ENCODE measurements at regions not wholly inside any gene's neighbourhood (a gene's known extent, or its start where the extent isn't known, plus 50 kb on each side); places are given as distances from the start of the nearest gene placed in this dataset.
A peak's percentile ranks its signal among the peaks of the same experiment; 100 is the strongest.

DNA sequence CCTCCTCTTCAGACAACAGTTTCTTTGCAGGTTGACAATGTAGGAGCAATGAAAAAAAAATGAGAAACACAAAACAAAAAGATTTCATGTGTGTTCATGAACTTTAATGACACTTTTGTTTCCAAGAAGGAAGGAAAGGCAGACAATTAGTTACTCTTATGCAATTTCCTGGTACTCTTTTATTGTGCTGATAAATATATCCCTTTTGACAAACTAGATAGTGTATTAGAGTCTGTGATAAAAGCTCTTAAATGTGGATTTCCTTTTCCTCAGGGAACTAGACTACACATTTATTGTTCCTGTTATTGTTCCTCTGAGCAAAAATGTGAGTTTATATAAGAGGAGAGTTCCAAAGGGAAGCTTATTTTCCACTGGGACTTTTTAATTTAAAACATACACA lies 188.7 kb upstream of the NRXN1 start:
- DNase-seq, result no peak
- in situ Hi-C loops (cut with HindIII; ENCODE audit: low pct_ligation_motif_present, low pct_unique_long_range_greater_than_20kb, low sequenced_read_pairs), result no loop called here

DNA sequence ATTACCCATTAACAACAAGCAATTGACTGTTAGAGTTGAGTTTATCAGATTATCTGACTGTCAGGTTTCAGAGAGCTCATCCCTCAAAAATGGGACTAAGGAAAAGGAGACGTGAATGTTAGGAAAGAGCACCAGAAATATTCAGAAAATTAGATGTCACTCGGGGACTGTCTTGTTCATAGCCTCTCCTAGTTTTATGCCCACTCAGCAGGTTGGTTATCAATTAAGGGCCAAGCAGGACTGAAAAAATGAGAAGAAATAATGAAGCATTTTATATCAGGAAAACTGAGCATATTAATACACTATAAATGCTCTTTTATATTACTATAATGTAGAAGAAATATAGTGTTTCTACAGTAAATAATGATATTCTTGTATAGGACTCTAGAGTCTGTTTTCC lies 188.1 kb upstream of the NRXN1 start:
- in situ Hi-C loops (cut with HindIII; ENCODE audit: low pct_ligation_motif_present, low pct_unique_long_range_greater_than_20kb, low sequenced_read_pairs), result no loop called here
- DNase-seq, result no peak

DNA sequence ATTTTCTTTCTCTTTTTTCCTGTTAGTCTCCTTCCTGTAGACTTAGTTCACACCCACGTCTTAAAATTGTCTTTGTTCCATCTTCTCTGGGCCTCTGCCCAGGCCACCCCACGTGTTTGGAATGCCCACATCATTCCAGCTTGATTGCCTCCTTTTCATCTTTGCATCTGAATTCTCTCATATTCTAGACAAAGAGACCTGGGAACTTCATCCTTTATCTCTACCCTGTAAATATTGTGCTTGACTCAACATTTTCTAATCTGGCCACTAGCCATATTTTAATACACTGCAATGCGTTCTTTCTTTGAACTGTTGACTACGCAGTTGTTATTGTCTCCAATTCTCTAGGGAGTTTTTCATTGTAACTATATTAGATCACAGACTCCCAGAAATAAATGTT lies 187.5 kb upstream of the NRXN1 start:
- no peak for DNase-seq
- in situ Hi-C loops (cut with HindIII; ENCODE audit: low pct_ligation_motif_present, low pct_unique_long_range_greater_than_20kb, low sequenced_read_pairs), result no loop called here

DNA sequence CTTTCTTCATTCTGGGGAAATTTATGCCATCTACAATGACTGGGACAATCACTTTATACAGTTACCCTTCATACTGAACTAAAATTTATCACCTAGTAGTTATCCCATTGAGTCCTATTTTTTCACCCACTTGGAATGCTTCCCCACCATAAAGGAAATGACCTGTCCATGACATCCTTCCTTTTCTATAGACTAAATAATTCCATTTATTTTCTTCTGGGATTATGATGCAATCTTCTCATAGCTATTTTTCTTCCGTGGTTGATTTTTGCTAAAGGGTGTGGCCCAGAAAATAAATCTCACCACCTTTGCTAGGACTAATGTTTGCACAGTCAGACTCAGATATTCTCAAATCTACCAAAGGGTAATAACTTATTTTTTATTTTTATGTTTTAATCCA lies 186.1 kb upstream of the NRXN1 start:
- DNase-seq, result no peak
- in situ Hi-C loops (cut with HindIII; ENCODE audit: low pct_ligation_motif_present, low pct_unique_long_range_greater_than_20kb, low sequenced_read_pairs), result no loop called here

DNA sequence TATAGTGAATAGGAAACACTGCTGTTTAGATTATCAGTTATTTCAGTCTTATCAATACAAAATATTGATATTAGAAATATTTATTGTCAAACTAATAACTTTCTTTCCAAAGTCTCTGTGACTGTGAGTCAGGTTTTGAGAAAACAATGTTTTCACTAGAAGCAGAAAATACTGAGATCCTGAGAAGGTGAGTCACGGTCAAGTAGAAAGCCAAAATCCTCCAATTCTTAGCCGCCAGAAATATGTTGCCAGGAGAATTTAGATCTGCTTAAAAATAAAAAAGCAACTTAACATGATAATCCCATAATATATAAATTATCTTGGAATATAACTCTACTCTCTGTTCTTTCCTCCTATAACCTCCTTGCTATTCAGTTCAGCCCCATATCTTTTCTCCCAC lies 181.9 kb upstream of the NRXN1 start:
- DNase-seq, result no peak
- in situ Hi-C loops (cut with HindIII; ENCODE audit: low pct_ligation_motif_present, low pct_unique_long_range_greater_than_20kb, low sequenced_read_pairs), result no loop called here

DNA sequence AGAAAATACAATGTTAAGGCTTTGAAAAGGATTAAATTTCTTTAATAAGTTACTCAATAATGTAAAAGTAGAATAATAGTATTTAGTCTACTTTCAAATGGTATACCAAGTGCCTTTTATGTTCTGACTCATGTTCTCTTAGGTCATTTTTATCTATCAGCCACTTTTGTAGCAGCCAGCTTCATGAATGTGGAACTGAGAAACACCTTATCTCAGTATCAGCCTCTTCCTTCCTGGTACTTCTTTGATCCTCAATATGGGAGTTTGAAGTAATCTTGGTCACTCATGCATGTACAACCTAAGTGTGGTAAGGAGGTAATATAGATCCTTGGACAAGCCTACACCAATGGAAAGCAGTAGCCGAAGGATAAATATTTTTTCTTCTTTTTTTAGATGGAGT lies 180.4 kb upstream of the NRXN1 start:
- in situ Hi-C loops (cut with HindIII; ENCODE audit: low pct_ligation_motif_present, low pct_unique_long_range_greater_than_20kb, low sequenced_read_pairs), result no loop called here
- no peak for DNase-seq

DNA sequence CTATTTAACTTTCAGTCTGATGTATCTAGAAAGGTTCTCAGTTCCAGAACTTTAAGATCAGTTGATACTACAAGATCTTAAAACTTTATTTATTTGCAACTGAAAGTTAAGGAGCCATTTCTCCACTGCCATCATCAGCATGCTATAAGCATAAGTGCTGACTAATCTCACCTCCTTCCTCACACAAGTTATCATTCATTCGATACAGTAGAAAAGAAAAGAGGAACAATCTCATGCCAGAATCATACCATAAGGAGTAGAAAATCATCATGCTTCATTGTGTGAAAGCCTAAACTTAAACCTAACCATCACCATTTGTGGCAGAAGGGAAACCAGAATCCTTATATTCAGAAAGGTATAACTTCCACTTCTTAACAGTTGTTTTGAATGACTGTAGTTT lies 176.6 kb upstream of the NRXN1 start:
- DNase-seq, result no peak
- in situ Hi-C loops (cut with HindIII; ENCODE audit: low pct_ligation_motif_present, low pct_unique_long_range_greater_than_20kb, low sequenced_read_pairs), result no loop called here

DNA sequence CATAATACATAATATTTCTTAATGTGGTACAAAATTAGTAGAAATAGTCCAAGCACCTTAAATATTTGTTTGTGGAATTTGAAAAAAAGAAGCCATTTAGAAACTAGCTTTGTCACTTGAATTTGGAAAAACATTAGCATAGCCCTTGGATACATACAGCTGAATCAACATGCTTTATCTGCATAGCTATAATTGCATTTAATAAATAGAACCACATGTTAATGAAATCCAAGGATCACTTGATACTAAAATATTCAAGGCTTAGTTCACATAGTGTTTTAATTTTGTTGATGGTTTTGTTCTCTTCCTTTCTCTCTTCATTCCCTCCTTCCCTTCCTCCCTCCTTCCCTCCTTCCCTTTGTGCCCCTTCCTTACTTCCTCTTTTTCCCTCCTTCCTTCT lies 169.4 kb upstream of the NRXN1 start:
- in situ Hi-C loops (cut with HindIII; ENCODE audit: low pct_ligation_motif_present, low pct_unique_long_range_greater_than_20kb, low sequenced_read_pairs), result no loop called here
- no peak for DNase-seq

DNA sequence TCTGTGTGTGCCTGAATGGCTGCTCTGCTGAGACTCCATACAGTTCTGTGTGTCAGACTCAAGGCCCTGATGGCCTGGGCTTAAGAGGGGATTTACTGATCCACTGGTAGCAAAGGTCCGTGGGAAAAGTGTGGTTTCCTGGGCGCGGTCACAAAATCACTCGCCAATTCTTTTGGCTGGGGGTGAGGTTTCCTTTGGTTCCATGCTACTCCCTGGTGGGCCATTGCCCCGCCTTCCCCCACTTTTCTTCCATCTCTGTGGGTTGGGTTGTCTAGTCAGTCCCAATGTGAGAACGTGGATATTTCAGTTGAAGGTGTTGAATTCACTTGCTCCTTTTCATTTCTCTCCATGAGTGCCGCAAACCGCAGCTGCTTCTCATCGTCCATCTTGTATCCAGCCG lies 162.7 kb upstream of the NRXN1 start:
- in situ Hi-C loops (cut with HindIII; ENCODE audit: low pct_ligation_motif_present, low pct_unique_long_range_greater_than_20kb, low sequenced_read_pairs), result no loop called here
- no peak for DNase-seq

DNA sequence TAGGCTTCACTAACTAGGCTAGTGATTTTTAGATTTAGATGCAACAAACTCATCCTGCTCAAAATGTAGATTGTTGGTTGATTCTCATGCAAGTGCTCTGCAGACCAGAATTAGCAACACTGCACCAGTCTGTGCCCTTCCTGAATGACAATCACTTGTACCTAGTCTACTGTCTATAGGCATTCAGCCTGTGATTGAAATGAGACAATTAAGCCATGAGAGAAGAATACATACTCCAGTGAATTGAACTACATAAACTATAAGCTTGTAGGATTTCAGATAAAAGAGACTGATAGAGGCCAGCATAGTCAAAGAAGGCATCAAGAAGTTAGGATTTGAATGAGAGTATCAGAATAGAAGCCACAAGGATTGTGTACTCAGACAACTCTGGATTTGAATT lies 138.3 kb upstream of the NRXN1 start:
- in situ Hi-C loops (cut with HindIII; ENCODE audit: low pct_ligation_motif_present, low pct_unique_long_range_greater_than_20kb, low sequenced_read_pairs), result no loop called here
- no peak for DNase-seq

DNA sequence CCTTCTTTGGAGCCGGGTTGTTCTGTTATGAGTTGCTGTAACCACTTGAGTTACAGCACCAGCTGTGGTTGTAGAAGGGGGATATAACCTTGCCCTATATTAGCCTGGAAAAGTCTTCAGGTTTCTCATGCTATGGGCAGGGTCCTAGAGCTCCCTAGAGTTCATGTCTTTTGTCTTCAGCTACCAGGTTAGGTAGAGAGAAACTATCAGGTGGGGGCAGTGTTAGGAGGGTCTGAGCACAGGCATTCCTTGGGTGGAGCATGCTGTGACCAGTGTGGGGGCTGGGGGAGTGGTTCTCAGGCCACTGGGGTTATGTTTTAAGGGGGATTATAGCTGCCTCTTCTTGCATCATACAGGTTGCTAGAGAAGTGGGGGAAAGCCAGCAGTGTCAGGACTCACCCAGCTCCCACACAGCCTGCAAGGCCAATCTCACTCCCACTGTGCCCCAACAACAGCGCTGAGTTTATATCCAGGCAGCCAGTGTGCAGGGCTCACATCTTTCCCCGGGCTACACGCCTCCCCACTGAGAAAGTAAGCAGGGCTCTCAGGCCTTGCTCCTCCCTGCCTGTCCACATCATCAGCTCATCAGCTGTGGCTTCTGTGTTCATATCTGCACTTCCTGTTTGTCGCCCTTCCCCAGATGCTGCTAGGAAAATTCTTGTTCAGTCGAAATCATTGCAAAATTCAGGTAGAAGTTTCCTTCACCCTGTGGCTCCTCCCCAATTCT lies 133.8 kb upstream of the NRXN1 start:
- in situ Hi-C loops (cut with HindIII; ENCODE audit: low pct_ligation_motif_present, low pct_unique_long_range_greater_than_20kb, low sequenced_read_pairs), result no loop called here
- no peak for DNase-seq

DNA sequence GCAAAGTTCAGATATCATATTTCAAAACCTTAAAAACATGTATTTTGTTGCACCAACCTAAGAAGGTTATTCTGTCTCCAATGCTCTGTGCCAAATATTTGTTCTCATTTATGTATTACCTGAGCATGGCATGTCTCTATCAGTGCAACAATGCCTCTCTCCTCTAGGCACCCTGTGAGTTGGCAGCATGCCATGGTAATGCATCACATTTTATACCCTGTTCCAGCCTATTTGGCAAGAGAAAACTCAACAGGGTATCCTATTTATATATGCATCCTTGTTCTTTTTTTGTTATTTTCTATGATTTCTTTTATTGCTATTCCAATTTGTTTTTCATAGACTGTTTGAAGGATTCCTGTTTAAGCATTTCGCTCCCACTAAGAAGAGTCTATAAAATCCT lies 126.3 kb upstream of the NRXN1 start:
- in situ Hi-C loops (cut with HindIII; ENCODE audit: low pct_ligation_motif_present, low pct_unique_long_range_greater_than_20kb, low sequenced_read_pairs), result no loop called here
- DNase-seq, result no peak

DNA sequence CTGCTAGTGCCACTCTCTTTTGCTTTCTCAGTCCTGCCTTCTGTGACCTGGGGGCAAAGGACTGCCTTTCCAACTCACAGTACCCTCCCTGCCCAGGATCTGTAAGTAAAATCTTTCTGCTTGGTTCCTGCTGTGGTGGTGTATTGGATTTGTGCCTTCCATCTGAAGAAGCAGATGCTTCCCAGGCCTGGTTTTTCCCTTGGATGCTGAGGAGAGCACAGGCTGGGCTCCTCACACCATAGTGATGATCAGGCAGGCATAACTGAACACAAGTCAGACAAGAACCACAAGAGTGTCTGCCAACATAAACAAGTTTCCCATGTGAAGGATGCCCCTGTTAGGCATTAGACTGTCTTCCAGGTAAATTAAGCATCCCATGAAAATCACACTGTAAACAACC lies 121.3 kb upstream of the NRXN1 start:
- in situ Hi-C loops (cut with HindIII; ENCODE audit: low pct_ligation_motif_present, low pct_unique_long_range_greater_than_20kb, low sequenced_read_pairs), result no loop called here
- no peak for DNase-seq

DNA sequence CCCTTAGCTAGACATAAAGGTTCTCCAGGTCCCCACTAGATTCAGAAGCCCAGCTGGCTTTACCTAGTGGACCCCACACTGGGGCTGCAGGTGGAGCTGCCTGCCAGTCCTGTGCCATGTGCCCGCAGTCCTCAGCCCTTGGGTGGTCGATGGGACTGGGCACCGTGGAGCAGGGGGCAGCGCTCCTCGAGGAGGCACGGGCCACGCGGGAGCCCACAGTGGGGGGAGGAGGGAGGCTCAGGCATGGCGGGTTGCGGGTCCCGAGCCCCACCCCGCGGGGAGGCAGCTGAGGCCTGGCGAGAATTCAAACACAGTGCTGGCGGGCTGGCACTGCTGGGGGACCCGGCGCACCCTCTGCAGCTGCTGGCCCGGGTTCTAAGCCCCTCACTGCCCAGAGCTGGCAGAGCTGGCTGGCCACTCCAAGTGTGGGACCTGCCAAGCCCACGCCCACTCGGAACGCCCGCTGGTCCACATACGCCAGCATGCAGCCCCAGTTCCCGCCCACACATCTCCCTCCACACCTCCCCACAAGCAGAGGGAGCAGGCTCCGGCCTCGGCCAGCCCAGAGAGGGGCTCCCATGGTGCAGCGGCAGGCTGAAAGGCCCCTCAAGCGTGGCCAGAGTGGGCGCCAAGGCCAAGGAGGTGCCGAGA lies 119.7 kb upstream of the NRXN1 start:
- in situ Hi-C loops (cut with HindIII; ENCODE audit: low pct_ligation_motif_present, low pct_unique_long_range_greater_than_20kb, low sequenced_read_pairs), result no loop called here
- DNase-seq, result no peak

DNA sequence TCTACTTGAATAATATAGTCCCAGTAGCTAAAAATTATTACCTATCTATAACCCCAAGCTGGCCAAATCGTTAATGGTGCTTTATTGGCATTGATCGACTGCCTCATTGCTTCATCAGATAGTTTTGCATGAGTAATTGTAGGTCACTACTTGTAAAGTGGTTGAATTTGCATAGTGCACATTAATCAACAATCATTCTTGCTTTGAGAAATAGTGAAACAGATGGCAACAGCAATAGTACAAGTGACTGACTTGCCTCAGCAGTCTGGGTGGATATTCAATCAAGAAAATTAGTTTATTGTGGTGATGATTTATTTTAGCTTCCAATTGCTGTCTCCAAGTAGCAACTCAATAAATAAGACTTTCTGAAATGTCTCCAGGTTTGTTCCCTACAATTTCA lies 117.8 kb upstream of the NRXN1 start:
- in situ Hi-C loops (cut with HindIII; ENCODE audit: low pct_ligation_motif_present, low pct_unique_long_range_greater_than_20kb, low sequenced_read_pairs), result no loop called here
- DNase-seq, result no peak

DNA sequence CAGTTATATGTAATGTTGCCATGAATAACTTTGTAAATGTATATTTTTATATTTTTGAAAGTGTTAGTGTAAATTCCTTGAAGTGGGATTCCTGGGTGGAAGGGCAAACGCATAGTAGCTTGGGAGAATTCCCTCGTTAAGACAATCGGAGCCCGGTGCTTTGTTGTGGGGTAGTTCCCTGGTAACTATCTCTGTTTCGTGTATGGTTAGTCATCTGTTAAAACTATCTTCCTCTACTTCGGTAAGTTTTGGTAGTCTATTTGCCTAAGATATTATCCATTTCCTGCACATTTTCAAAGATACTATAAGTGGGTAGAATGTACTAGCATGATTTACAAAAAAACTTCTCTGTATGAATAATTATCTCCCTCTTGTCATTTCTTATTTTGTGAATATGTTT lies 113.8 kb upstream of the NRXN1 start:
- in situ Hi-C loops (cut with HindIII; ENCODE audit: low pct_ligation_motif_present, low pct_unique_long_range_greater_than_20kb, low sequenced_read_pairs), result no loop called here

DNA sequence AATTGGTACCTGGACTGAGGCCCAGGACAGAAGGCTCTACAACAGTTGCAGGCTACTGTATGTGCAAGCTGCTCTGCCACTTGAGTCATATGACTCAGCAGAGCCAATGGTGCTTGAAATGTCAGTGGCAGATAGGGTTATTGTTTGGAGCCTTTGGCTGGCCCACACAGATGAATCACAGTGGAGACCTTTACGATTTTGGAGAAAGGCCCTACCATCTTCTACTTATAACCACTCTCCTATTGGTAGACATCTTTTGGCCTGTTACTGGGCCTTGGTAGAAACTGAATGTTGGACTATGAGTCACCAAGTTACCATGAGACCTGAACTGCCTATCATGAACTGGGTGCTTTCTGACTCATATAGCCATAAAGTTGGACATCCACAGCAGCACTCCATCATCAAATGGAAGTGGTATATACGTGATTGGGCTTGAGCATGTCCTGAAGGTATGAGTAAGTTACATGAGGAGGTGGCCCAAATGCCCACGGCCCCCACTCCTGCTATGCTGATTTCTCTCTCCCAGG lies 88.9 kb upstream of the NRXN1 start:
- in situ Hi-C loops (cut with HindIII; ENCODE audit: low pct_ligation_motif_present, low pct_unique_long_range_greater_than_20kb, low sequenced_read_pairs), result no loop called here
- peak; percentile 12 for DNase-seq

More for the DNA sequence above, 113.8 kb upstream of the NRXN1 start:
- DNase-seq, result no peak

DNA sequence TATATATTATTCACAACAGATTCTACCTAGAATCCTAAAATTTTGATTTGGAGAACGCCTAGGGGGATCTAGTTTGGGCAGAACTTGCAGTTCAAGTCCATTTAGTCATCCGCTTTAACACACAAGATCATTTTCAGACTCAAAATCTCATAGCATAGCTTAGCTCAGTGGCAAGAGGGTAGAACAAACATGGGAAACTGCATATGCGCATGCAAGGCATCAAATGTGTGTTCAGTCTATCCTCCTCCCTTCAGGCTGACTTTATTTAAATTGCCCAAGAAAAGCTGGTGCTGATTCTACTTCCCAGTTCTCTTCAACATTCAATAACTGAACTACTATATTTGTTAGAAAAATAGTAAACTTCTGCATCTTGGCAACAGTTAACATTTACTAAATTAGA lies 79.6 kb upstream of the NRXN1 start:
- in situ Hi-C loops (cut with HindIII; ENCODE audit: low pct_ligation_motif_present, low pct_unique_long_range_greater_than_20kb, low sequenced_read_pairs), result no loop called here
- DNase-seq, result no peak

DNA sequence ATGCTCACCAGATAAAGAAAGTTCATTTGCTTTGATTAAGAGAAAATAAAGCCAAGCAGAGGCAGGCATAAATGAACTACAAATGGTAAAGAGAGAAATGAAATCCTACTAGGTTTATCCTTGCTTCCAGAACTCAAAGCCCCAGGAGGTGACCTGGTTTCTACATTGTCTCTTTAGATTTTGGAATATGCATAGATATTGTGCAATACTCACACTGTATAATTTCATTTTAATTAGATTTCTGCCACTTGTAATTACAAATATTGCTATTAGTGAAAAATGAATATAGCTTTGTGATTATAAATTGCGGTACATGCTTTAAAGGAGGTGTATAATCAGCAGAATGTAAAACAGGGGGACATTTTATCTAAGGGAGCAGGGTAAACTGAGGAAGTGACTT lies 76.9 kb upstream of the NRXN1 start:
- in situ Hi-C loops (cut with HindIII; ENCODE audit: low pct_ligation_motif_present, low pct_unique_long_range_greater_than_20kb, low sequenced_read_pairs), result no loop called here
- no peak for DNase-seq

DNA sequence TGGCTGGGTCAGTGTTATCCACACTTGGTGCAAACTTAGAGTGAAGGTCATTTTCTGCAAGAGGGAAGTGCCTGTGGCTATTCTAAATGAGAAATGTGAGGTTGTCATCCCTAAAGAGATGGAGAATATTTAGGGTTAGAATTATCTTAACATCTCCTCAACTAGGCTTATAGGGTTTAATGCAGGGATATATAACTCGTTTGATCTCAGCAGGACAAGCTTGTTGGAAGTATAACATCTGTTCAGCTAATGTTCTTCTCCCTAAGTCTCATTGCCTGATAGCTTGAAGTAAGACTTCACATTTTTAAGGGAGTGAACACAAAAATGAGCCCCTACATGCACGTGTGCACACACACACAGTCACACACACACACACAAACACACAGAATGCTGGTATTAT lies 75.9 kb upstream of the NRXN1 start:
- in situ Hi-C loops (cut with HindIII; ENCODE audit: low pct_ligation_motif_present, low pct_unique_long_range_greater_than_20kb, low sequenced_read_pairs), result no loop called here
- DNase-seq, result no peak
